MM.1S (cell line): ENCODE measurements at regions not wholly inside any gene's neighbourhood (a gene's known extent, or its start where the extent isn't known, plus 50 kb on each side); places are given as distances from the start of the nearest gene placed in this dataset.

ENCODE experiments used
- DNase-seq: peaks from one replicate; pipeline ENCODE4 v3.0.0-alpha.2; 2015
- H2AFZ ChIP-seq: fragments of 300-600 bp; sonication (generic); 2 replicates; pipeline ENCODE4 v1.6.0; 2016; ENCODE audit warnings: antibody characterized with exemption, low read length
- H3F3A ChIP-seq: fragments of 300-600 bp; sonication (generic); 2 replicates; pipeline ENCODE4 v1.6.1; 2016; ENCODE audit warnings: mild to moderate bottlenecking, antibody characterized with exemption, low read length, moderate library complexity, mixed read lengths; ENCODE audit not compliant: insufficient read depth
- H3K27ac ChIP-seq: fragments of 300-600 bp; sonication (generic); 2 replicates; pipeline ENCODE4 v1.5.1; 2016; ENCODE audit warnings: mild to moderate bottlenecking, low read length
- H3K27me3 ChIP-seq: fragments of 300-600 bp; sonication (generic); replicated peaks from 2 replicates; pipeline ENCODE4 v1.6.0; 2016; ENCODE audit warnings: low read length; ENCODE audit not compliant: insufficient read depth
- H3K36me3 ChIP-seq: fragments of 300-600 bp; sonication (generic); replicated peaks from 2 replicates; pipeline ENCODE4 v1.6.1; 2016; ENCODE audit warnings: mild to moderate bottlenecking, low read length, mixed read lengths; ENCODE audit not compliant: insufficient read depth
- H3K4me1 ChIP-seq: fragments of 300-600 bp; sonication (generic); 2 replicates; pipeline ENCODE4 v1.6.1; 2016; ENCODE audit warnings: low read length, mixed read lengths
- H3K4me2 ChIP-seq: fragments of 300-600 bp; sonication (generic); 2 replicates; pipeline ENCODE4 v1.6.0; 2016; ENCODE audit warnings: low read depth, low read length
- H3K4me3 ChIP-seq: fragments of 300-600 bp; sonication (generic); 2 replicates; pipeline ENCODE4 v1.5.1; 2016; ENCODE audit warnings: low read length, mixed read lengths
- H3K79me2 ChIP-seq: fragments of 300-600 bp; sonication (generic); 2 replicates; pipeline ENCODE4 v1.6.1; 2016; ENCODE audit warnings: mixed run types, low read length, mixed read lengths
- H3K9ac ChIP-seq: fragments of 300-600 bp; sonication (generic); 2 replicates; pipeline ENCODE4 v1.6.1; 2016; ENCODE audit warnings: low read length, mixed read lengths
- H3K9me2 ChIP-seq: fragments of 300-600 bp; sonication (generic); replicated peaks from 2 replicates; pipeline ENCODE4 v1.6.1; 2016; ENCODE audit warnings: mild to moderate bottlenecking, low read length, mixed read lengths; ENCODE audit not compliant: insufficient read depth
- H3K9me3 ChIP-seq: fragments of 300-600 bp; sonication (generic); replicated peaks from 2 replicates; pipeline ENCODE4 v1.6.1; 2016; ENCODE audit warnings: mild to moderate bottlenecking, low read length, mixed read lengths; ENCODE audit not compliant: insufficient read depth
- H4K20me1 ChIP-seq: fragments of 300-600 bp; sonication (generic); 2 replicates; pipeline ENCODE4 v1.6.1; 2016; ENCODE audit warnings: mild to moderate bottlenecking, low read length, moderate library complexity, mixed read lengths; ENCODE audit not compliant: insufficient read depth
- EZH2 ChIP-seq: fragments of 300-600 bp; sonication (generic); optimal IDR thresholded peaks from 2 replicates; pipeline ENCODE3; 2017; ENCODE audit warnings: low read depth, mild to moderate bottlenecking, antibody characterized with exemption, low read length, mixed read lengths
- EZH2phosphoT487 ChIP-seq: fragments of 300-600 bp; sonication (generic); IDR thresholded peaks from 2 replicates; pipeline ENCODE4 v1.6.1; 2018; ENCODE audit warnings: antibody characterized with exemption, low read length
- TF ChIP-seq, protein P1 (sequence below): fragments of 300-600 bp; sonication (generic); IDR thresholded peaks from 2 replicates; pipeline ENCODE4 v1.5.1; 2016; ENCODE audit warnings: antibody characterized with exemption, low read length, mixed read lengths

- H3K9ac ChIP-seq = no peak overlapping the region
- TF ChIP-seq EZH2phosphoT487 = no peak
- H2AFZ ChIP-seq = no peak overlapping the region
- no peak for DNase-seq
- no peak overlapping the region for H3K27ac ChIP-seq
- no peak overlapping the region for H3K4me3 ChIP-seq
- no peaks in the 10 kb centered on the region for H4K20me1 ChIP-seq
- H3K9me3 ChIP-seq = no peaks in the 10 kb centered on the region
- no peaks in the 10 kb centered on the region for H3K9me2 ChIP-seq
- H3K36me3 ChIP-seq = no peaks in the 10 kb centered on the region
- no peaks in the 10 kb centered on the region for H3K4me1 ChIP-seq
- H3K27me3 ChIP-seq = no peaks in the 10 kb centered on the region
- no peaks in the 10 kb centered on the region for H3F3A ChIP-seq
- no peak overlapping the region for H3K4me2 ChIP-seq
- H3K79me2 ChIP-seq = no peaks in the 10 kb centered on the region
Measured at GRCh38 chr6:96460052-96460700, 61.4 kb upstream of the UFL1 start.

GRCh38 chr6:96465321-96465903, 56.2 kb upstream of the UFL1 start:
- no peaks in the 10 kb centered on the region for H3F3A ChIP-seq
- H2AFZ ChIP-seq = no peak overlapping the region
- H3K9me2 ChIP-seq = no peaks in the 10 kb centered on the region
- H3K27me3 ChIP-seq = no peaks in the 10 kb centered on the region
- no peaks in the 10 kb centered on the region for H3K36me3 ChIP-seq
- no peak overlapping the region for H3K4me2 ChIP-seq
- DNase-seq = no peak
- H3K9me3 ChIP-seq = no peaks in the 10 kb centered on the region
- no peak overlapping the region for H3K9ac ChIP-seq
- no peak overlapping the region for H3K4me3 ChIP-seq
- TF ChIP-seq EZH2 = no peak
- TF ChIP-seq, protein P1, sequence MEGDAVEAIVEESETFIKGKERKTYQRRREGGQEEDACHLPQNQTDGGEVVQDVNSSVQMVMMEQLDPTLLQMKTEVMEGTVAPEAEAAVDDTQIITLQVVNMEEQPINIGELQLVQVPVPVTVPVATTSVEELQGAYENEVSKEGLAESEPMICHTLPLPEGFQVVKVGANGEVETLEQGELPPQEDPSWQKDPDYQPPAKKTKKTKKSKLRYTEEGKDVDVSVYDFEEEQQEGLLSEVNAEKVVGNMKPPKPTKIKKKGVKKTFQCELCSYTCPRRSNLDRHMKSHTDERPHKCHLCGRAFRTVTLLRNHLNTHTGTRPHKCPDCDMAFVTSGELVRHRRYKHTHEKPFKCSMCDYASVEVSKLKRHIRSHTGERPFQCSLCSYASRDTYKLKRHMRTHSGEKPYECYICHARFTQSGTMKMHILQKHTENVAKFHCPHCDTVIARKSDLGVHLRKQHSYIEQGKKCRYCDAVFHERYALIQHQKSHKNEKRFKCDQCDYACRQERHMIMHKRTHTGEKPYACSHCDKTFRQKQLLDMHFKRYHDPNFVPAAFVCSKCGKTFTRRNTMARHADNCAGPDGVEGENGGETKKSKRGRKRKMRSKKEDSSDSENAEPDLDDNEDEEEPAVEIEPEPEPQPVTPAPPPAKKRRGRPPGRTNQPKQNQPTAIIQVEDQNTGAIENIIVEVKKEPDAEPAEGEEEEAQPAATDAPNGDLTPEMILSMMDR = peak; percentile 18; the same call in 1 of the 2 replicates
- no peaks in the 10 kb centered on the region for H4K20me1 ChIP-seq
- no peaks in the 10 kb centered on the region for H3K4me1 ChIP-seq
- no peak overlapping the region for H3K27ac ChIP-seq
- H3K79me2 ChIP-seq = no peaks in the 10 kb centered on the region

DNA sequence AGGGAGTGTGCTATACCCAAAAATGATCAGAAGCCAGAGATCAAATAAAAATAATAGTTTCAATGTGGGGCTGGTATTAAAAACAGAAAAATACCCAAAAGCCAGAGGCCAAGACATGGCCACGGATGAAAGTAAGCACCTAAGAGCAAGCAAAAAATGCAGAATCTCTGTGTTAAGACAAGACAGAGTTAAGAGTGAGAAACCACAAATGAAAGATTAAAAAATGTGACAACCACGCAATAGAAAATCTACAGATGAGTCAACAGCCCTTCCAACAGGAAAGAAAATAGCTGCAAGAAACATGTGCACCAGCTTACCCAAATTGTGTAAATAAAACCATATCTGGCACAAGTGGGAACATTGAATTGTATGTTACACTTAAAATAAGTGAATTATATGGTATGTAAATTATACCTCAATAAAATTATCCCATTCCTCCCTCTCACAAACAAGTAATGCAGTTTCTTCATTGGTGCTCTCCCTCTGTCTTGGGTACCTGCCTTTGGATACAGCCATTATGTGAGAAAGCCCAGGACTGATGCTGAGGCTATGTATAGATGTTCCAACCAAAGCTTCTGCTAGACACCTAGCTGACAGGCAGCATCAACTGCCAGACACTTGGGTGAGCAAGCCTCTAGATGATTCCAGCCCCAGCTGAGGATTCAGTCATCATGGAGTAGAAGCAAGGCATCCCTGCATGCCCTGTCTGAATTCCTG, 55.3 kb upstream of the UFL1 start:
- no peak overlapping the region for H3K27ac ChIP-seq
- TF ChIP-seq EZH2 (no peak), EZH2phosphoT487 (no peak)
- TF ChIP-seq, protein P1 = no peak

GRCh38 chr6:96467814-96468213, 53.8 kb upstream of the UFL1 start:
- Histone ChIP-seq H3K9me2 (no peaks in the 10 kb centered on the region), H3K79me2 (no peaks in the 10 kb centered on the region), H4K20me1 (no peaks in the 10 kb centered on the region), H3K9ac (no peak overlapping the region), H3K27me3 (no peaks in the 10 kb centered on the region), H3K36me3 (no peaks in the 10 kb centered on the region), H3K4me1 (no peaks in the 10 kb centered on the region), H3K4me2 (no peak overlapping the region), H3K9me3 (no peaks in the 10 kb centered on the region), H3K4me3 (no peak overlapping the region), H2AFZ (no peak overlapping the region), H3K27ac (no peak overlapping the region), H3F3A (no peaks in the 10 kb centered on the region)
- no peak for DNase-seq
- TF ChIP-seq EZH2phosphoT487 = no peak
- TF ChIP-seq, protein P1 = no peak
- TF ChIP-seq EZH2 = no peak

More for the DNA sequence above, 55.3 kb upstream of the UFL1 start:
- Histone ChIP-seq H3F3A (no peaks in the 10 kb centered on the region), H3K27me3 (no peaks in the 10 kb centered on the region), H4K20me1 (no peaks in the 10 kb centered on the region), H3K9me3 (no peaks in the 10 kb centered on the region), H3K79me2 (no peaks in the 10 kb centered on the region), H3K9ac (no peak overlapping the region), H3K4me2 (no peak overlapping the region), H3K4me1 (no peaks in the 10 kb centered on the region), H3K9me2 (no peaks in the 10 kb centered on the region), H3K4me3 (no peak overlapping the region), H3K36me3 (no peaks in the 10 kb centered on the region), H2AFZ (no peak overlapping the region)
- no peak for DNase-seq
